Activated gamma-delta T cell treated with anti-CD3 and anti-CD28 coated beads, Interleukin-2, amount 50 U/mL, for 16 hours (primary cell): ENCODE measurements at regions not wholly inside any gene's neighbourhood (a gene's known extent, or its start where the extent isn't known, plus 50 kb on each side); places are given as distances from the start of the nearest gene placed in this dataset.

Experiments used
- DNase-seq: peaks from one replicate; pipeline ENCODE4 v3.0.0-alpha.2; 2020; ENCODE audit warnings: low read depth

GRCh38 chr17:77459018-77459755 lies 318.4 kb downstream of the SEC14L1 start:
- DNase-seq: no peak

DNA sequence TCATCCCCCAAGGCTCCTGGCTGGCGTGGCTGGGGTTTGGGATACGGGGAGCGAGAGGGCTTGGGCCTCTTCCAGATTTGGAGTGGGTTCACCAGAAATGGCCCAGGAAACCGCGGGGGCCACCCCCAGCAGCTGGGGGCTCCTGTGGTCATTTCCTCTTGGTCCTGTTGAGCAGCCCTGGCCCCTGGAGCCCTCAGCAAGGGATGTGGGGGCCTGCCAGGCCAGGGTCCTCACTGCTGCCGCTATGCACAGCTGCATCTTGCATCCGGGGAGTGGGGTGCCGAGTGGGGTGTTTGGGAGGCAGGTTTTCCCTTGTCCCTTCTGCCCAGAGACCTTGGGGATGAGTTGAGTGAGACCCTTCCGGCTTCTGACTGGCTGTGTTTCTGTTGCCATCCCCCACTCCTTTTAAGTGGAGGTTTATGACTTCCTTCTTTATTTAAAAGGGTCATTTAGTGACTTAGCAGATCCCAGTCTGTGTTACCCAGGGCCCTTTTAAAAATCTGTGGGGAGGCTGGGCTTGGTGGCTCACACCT lies 319.8 kb downstream of the SEC14L1 start:
- no peak for DNase-seq

- DNase-seq: no peak
Observed at GRCh38 chr17:77461277-77462057, 320.7 kb downstream of the SEC14L1 start.

- DNase-seq: no peak
Observed at GRCh38 chr17:77462090-77462489, 321.3 kb downstream of the SEC14L1 start.

- no peak for DNase-seq
Observed at GRCh38 chr17:77462553-77463497, 322.1 kb downstream of the SEC14L1 start.

DNA sequence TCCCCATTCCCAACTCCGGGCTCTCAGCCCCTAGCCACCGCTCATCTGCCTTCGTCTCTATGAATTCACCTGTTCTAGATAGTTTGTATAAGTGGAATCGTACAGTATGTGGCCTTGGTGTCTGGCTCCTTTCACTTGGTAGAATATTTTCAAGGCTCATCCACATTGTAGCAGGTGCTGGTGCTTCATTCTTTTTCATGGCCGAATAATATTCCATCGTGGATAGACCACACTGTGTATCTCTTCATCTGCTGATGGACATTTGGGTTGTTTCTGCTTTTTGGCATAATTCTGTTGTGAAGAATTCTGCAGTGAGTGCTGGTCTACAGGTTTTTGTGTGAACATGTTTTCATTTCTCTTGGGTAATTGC lies 324.2 kb downstream of the SEC14L1 start:
- no peak for DNase-seq

DNA sequence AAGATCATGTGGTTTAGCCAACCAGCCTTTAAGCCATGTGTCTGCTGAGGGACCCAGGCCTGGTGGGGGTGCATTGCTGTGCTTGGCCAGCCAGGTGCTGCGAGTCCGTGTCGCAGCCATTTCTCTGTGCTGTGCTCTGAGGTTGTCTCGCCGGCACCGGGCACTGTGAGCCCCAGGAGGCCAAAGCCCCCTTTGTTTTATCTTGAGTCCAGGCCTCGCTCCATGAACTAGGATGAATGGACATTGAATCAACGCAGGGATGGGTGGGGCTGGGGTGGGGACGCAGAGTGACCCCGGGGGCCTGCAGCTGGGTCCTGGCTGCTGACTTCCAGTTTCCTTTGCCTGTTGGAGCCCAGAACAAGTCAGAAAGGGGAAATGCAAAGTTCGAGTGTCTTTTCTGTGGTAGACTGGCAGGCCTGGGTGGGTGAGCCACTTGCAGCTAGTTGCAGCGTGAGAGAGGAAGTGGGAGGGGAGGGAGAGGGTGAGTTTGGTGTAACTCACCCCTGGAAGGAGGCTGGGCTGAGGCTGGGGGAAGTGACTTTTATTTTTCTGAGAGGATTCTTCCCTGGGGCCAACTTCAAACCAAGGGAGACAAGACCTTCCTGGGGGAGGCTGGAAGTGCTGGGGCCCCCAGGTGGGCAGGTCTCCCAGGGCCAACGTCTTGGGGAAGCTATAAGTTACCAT lies 324.7 kb downstream of the SEC14L1 start:
- DNase-seq: peak; percentile 75

DNA sequence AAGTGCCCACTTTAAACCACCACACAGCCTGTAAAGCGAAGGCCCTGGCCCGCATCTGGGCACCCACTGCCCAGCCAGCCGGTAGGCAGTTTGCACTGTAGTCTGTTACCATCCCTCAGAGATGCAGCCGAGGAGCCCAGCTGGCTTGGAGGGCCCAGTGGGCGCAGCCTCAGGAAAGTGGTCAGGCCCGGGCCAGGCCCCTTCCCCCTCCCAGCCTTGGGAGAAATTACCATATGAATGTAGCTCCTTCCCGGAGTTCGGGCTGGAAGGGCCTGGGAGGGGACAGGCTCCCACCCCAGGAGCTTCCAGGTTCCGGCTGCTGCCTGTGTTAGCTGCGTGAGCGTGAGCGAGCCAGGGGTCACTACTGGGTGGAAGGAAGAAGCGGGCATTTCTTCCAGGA lies 325.4 kb downstream of the SEC14L1 start:
- DNase-seq: no peak

GRCh38 chr17:77466596-77467223 lies 325.9 kb downstream of the SEC14L1 start:
- no peak for DNase-seq

GRCh38 chr17:77467521-77467920 lies 326.8 kb downstream of the SEC14L1 start:
- DNase-seq: no peak

GRCh38 chr17:77468897-77469296 lies 328.1 kb downstream of the SEC14L1 start:
- no peak for DNase-seq

- DNase-seq: no peak
Observed at GRCh38 chr17:77470330-77470786, 329.6 kb downstream of the SEC14L1 start.

DNA sequence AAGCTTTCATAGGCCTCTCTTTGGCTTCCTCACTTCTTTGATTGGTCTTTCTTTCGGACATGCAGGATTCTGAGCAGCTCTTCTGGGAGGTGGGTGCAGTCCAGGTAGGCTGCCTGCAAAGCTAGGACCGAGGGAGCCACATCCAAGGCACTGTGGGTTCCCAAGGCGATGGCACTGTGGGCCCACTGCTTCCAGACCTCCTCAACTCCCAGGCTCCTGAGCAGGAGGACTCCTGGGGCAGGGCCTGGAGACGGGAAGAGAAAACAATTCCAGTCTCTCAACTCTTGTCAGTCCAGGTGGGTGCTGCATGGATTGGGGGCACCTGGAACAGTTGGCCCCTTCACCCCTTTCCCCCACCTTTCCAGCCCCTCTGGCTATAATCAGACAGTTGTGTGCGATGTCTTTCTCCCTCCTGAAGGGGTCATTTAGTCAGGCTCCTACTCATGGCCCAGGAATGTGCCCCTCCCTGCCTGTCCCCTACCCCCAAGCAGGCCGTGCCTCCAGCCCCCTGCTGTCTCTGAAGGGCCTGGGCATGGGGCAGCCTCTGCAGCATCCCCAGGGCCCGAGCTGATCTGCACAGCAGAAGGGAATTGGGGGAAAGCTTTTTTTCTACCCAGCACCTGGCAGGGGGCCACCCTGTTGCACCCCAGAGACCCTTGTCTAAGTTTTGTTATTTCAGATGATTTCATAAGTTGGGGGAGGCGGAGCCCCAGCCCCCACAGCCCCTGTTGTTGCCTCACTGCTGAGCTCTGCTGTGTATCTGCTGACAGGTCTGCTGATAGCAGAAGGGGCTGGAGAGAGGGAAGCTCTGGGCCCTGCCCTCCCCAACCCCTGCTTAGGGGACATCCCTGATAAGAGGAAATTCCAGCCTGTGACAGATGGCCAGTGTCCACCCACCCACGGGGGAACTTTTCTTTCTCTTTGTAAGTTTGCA lies 330.3 kb downstream of the SEC14L1 start:
- no peak for DNase-seq

- DNase-seq: no peak
Observed at GRCh38 chr17:77471984-77472461, 331.3 kb downstream of the SEC14L1 start.

GRCh38 chr17:77472468-77473310 lies 331.9 kb downstream of the SEC14L1 start:
- DNase-seq: no peak

DNA sequence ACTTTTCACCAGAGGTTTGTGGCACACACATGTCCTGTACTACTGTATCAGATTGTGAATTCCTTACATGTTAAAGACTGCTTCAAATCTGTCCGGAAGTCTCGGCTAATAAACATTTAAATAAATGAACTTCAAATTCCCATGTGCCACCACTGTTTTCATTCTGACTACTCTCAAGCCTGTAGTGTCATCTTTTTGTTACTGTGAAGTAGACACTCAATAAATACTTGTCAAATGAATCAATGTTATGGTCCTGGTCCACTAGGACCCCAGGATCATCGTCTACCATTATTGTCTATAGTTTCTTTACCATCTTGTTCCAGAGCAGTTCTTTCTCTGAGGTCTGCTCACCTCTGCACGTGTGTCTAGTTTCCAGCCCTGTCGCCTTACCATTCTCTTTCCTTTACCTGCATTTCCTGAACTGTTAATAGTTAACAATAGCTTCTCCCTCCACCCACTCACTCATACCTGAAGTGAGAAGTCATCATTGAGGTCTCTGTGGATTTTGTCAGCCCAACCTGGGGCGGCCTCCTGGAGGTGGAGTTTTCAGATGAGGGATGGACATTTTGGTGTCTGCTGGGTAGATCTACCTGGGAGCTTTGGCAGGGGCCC lies 333.0 kb downstream of the SEC14L1 start:
- DNase-seq: no peak

DNA sequence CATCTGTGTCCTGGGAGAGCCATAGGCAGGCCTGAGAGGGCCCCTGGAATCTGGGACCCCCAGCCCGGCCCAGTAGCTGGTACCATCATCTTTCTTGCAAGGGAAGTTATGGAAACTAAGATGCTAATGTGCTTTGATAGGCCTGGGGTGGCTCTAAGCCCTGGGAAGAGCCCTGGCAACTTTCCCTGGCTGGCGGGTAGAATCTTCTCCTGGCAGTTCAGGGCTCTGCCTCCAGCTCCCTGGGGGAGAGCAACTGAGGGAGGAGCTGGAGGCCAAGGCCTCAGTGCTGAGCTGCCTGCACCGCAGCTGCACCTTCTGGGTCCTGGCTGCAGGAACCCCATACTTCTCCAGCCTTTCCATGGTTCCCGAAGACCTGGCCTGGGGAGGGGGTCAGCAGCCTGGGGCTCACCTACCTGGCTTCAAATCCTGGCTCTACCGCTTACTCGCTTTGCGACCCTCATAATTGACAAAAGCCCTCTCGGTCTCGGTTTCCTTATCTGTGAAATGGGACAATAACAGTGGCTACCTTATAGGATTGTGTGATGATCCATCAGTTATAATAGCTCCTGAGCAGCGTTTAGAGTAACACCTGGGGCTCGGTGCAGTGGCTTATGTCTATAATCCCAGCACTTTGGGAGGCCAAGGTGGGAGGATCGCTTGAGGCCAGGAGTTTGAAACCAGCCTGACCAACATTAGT lies 333.7 kb downstream of the SEC14L1 start:
- no peak for DNase-seq
